Endothelial cell (in vitro differentiated cells): ENCODE measurements at regions not wholly inside any gene's neighbourhood (a gene's known extent, or its start where the extent isn't known, plus 50 kb on each side); places are given as distances from the start of the nearest gene placed in this dataset.

Experiments
- DNase-seq: peaks from one replicate; pipeline ENCODE4 v3.0.0; 2021; ENCODE audit warnings: low spot score
- H3K27ac Mint-ChIP-seq: one replicate; pipeline ENCODE4 v1.8.0; 2021; ENCODE audit warnings: mixed read lengths, inconsistent platforms; ENCODE audit not compliant: unreplicated experiment
- H3K27me3 Mint-ChIP-seq: one replicate; pipeline ENCODE4 v1.8.0; 2021; ENCODE audit warnings: mild to moderate bottlenecking, moderate library complexity, mixed read lengths, inconsistent platforms; ENCODE audit not compliant: unreplicated experiment
- H3K36me3 Mint-ChIP-seq: one replicate; pipeline ENCODE4 v1.8.0; 2021; ENCODE audit warnings: mild to moderate bottlenecking, low read depth, mixed read lengths, inconsistent platforms; ENCODE audit not compliant: unreplicated experiment
- H3K4me1 Mint-ChIP-seq: one replicate; pipeline ENCODE4 v1.8.0; 2021; ENCODE audit warnings: mild to moderate bottlenecking, mixed read lengths, inconsistent platforms; ENCODE audit not compliant: unreplicated experiment
- H3K4me3 Mint-ChIP-seq: one replicate; pipeline ENCODE4 v1.8.0; 2021; ENCODE audit warnings: mild to moderate bottlenecking, mixed read lengths, inconsistent platforms; ENCODE audit not compliant: unreplicated experiment
- H3K9me3 Mint-ChIP-seq: one replicate; pipeline ENCODE4 v1.8.0; 2021; ENCODE audit warnings: mixed read lengths, inconsistent platforms; ENCODE audit not compliant: unreplicated experiment
- TF ChIP-seq, protein P1 (sequence below): fragments of 200-600 bp; sonication (generic); IDR thresholded peaks from one replicate; pipeline ENCODE4 v1.5.0; 2021; ENCODE audit warnings: antibody characterized with exemption; ENCODE audit not compliant: unreplicated experiment

DNA sequence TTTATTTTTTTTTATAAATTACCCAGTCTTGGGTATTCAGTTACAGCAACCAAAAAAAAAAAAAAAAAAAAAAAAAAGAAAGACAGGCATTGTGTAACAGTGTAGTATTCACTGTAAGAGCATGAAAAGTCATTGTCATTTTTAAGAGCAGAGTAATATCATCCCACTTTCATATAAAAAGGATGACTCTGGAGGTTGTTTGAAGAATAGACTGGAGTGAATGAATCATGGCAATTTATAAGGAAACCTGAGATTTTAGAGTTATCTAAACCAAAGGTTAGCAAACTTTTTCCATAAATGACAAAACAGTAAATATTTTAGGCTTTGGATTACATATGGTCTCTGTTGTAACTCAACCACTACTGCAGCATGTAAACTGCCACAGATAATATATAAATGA is 794.9 kb downstream of the NTRK3 start:
- TF ChIP-seq, protein P1, sequence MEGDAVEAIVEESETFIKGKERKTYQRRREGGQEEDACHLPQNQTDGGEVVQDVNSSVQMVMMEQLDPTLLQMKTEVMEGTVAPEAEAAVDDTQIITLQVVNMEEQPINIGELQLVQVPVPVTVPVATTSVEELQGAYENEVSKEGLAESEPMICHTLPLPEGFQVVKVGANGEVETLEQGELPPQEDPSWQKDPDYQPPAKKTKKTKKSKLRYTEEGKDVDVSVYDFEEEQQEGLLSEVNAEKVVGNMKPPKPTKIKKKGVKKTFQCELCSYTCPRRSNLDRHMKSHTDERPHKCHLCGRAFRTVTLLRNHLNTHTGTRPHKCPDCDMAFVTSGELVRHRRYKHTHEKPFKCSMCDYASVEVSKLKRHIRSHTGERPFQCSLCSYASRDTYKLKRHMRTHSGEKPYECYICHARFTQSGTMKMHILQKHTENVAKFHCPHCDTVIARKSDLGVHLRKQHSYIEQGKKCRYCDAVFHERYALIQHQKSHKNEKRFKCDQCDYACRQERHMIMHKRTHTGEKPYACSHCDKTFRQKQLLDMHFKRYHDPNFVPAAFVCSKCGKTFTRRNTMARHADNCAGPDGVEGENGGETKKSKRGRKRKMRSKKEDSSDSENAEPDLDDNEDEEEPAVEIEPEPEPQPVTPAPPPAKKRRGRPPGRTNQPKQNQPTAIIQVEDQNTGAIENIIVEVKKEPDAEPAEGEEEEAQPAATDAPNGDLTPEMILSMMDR: no peak
- Mint-ChIP-seq H3K27me3 (peaks cover 1% of the 10 kb centered on the region), H3K4me3 (no peak overlapping the region), H3K9me3 (no peaks in the 10 kb centered on the region), H3K36me3 (no peaks in the 10 kb centered on the region), H3K4me1 (no peaks in the 10 kb centered on the region), H3K27ac (no peak overlapping the region)
- no peak for DNase-seq

DNA sequence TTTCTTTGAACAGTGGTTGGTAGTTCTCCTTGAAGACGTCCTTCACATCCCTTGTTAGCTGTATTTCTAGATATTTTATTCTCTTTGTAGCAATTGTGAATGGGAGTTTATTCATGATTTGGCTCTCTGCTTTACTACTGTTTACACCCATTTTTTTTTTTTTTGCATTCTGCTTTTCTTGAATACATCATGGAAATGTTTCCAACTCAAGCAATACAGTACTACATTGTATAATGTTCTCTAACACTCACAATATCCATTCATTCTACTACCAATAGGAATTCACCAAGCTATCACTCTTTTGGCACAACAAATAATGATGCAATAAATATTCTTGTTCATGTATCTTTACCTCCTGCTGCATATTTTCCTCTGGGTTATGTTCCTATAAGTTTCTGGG is 801.7 kb downstream of the NTRK3 start:
- TF ChIP-seq, protein P1: no peak
- Mint-ChIP-seq H3K36me3 (no peaks in the 10 kb centered on the region), H3K4me3 (no peak overlapping the region), H3K4me1 (no peaks in the 10 kb centered on the region), H3K9me3 (no peaks in the 10 kb centered on the region), H3K27ac (no peak overlapping the region), H3K27me3 (peaks cover 1% of the 10 kb centered on the region)
- no peak for DNase-seq

- H3K36me3 Mint-ChIP-seq: no peaks in the 10 kb centered on the region
- H3K4me3 Mint-ChIP-seq: no peak overlapping the region
- H3K27ac Mint-ChIP-seq: no peak overlapping the region
- no peaks in the 10 kb centered on the region for H3K9me3 Mint-ChIP-seq
- TF ChIP-seq, protein P1: no peak
- DNase-seq: no peak
- H3K4me1 Mint-ChIP-seq: no peaks in the 10 kb centered on the region
- H3K27me3 Mint-ChIP-seq: peaks cover 1% of the 10 kb centered on the region
Measured at GRCh38 chr15:87450314-87450713, 806.2 kb downstream of the NTRK3 start.

DNA sequence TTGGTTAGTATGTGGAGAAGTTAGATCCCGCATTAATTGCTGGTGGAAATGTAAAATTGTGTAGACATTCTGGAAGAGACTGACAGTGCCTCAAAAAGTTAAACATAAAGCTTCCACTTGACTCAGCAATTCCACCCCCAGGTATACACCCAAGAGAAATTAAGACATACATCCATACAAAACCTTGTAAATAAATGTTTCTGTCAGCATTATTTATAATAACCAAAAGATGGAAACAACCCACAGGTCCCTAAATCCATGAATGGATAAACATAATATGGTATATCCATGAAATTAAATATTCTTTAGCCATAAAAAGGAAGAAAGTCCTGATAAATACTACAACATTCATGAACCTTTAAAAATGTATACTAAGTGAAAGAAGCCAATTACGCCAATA is 817.4 kb downstream of the NTRK3 start:
- no peaks in the 10 kb centered on the region for H3K9me3 Mint-ChIP-seq
- H3K27ac Mint-ChIP-seq: no peak overlapping the region
- H3K36me3 Mint-ChIP-seq: no peaks in the 10 kb centered on the region
- DNase-seq: no peak
- H3K27me3 Mint-ChIP-seq: no peaks in the 10 kb centered on the region
- no peak overlapping the region for H3K4me3 Mint-ChIP-seq
- TF ChIP-seq, protein P1: no peak
- peaks cover 4% of the 10 kb centered on the region for H3K4me1 Mint-ChIP-seq

GRCh38 chr15:87433871-87434270 is 822.7 kb downstream of the NTRK3 start:
- DNase-seq: no peak
- Mint-ChIP-seq H3K9me3 (no peaks in the 10 kb centered on the region), H3K27ac (no peak overlapping the region), H3K36me3 (no peaks in the 10 kb centered on the region), H3K4me3 (no peak overlapping the region), H3K27me3 (peaks cover 1% of the 10 kb centered on the region), H3K4me1 (peaks cover 5% of the 10 kb centered on the region)
- TF ChIP-seq, protein P1: no peak
